ENCODE measurements at regions not wholly inside any gene's neighbourhood (a gene's known extent, or its start where the extent isn't known, plus 50 kb on each side); places are given as distances from the start of the nearest gene placed in this dataset.

DNA sequence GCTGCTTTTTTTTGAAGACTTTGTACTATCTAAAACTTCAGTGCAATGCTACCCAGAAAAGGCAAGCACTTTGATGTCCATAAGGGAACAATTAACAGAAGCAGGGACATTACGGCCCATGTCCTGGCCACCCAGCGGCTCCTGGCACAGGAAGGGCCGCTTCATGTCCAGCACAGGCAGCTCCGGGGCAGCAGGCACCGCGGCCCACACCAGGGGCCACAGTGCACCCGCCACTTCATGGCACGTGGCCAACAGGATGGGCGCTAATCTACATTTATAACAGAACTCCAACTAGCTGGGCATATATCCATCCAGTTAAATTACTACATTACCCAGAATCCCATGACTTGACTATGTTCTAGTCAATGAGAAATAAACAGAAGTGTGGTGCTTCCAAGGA, 198.2 kb upstream of the ID4 start:
- H3K4me3 ChIP-seq = no peak overlapping the region
- H3K9me3 ChIP-seq (replicated peaks; ENCODE audit: control insufficient read depth, insufficient read depth, low read length) = no peaks in the 10 kb centered on the region
- no peaks in the 10 kb centered on the region for H3K79me2 ChIP-seq (ENCODE audit: control insufficient read depth, insufficient read depth, low read length)
- ChIA-PET SMC1A (ENCODE audit: uncharacterized antibody, unreplicated experiment) (no interaction called here), POLR2A (no interaction called here), RAD21 (ENCODE audit: unreplicated experiment) (no interaction called here), CTCF (no interaction called here)
- no peak for FAIRE-seq
- intact Hi-C loops (cut with micrococcal nuclease; ENCODE audit: unreplicated experiment) = no loop called here
- no peaks in the 10 kb centered on the region for H3K4me1 ChIP-seq (ENCODE audit: control insufficient read depth, insufficient read depth, low read length)
- no peak overlapping the region for H2AFZ ChIP-seq (ENCODE audit: control insufficient read depth, low read depth, low read length)
- ATAC-seq = no peak
- DNase-seq (ENCODE audit: low read depth, low spot score) = no peak
- no TSS peak for BruUV-seq (replicated peaks)
- no peak overlapping the region for H3K27ac ChIP-seq (ENCODE audit: control insufficient read depth, insufficient read depth)
- H4K20me1 ChIP-seq (ENCODE audit: control insufficient read depth, insufficient read depth) = no peaks in the 10 kb centered on the region
- in situ Hi-C loops (cut with MboI) = no loop called here
- no peaks in the 10 kb centered on the region for H3K27me3 ChIP-seq (replicated peaks in 1 of 2; ENCODE audit: control insufficient read depth in 2 of 2, insufficient read depth in 2 of 2, low read length in 1 of 2)
- no peak overlapping the region for H3K9ac ChIP-seq (ENCODE audit: control insufficient read depth, insufficient read depth, low read length)
- H3K36me3 ChIP-seq (ENCODE audit: control insufficient read depth in 2 of 2, insufficient read depth in 2 of 2, low read length in 1 of 2) = no peaks in the 10 kb centered on the region
- H3K4me2 ChIP-seq (ENCODE audit: control insufficient read depth, insufficient read depth) = no peak overlapping the region
- 30% methylated on average over 9 of the region's 9 CpGs for WGBS (ENCODE audit: insufficient coverage, insufficient replicate concordance, low lambda C conversion rate, missing lambda C conversion rate)
- TF ChIP-seq NR2C1 (IDR thresholded peaks at IDR 0.05) (no peak), MEF2B (IDR thresholded peaks at IDR 0.05; ENCODE audit: partially characterized antibody, poor library complexity, severe bottlenecking) (no peak), CHD2 (IDR thresholded peaks at IDR 0.05; ENCODE audit: borderline replicate concordance, low read depth, low read length) (no peak), STAT3 (IDR thresholded peaks at IDR 0.05; ENCODE audit: low read depth, low read length) (no peak), CREB1 (IDR thresholded peaks at IDR 0.05; ENCODE audit: low read depth) (no peak), NBN (IDR thresholded peaks at IDR 0.05) (no peak), NR2F1 (conservative IDR thresholded peaks at IDR 0.05) (no peak), RFX5 (IDR thresholded peaks at IDR 0.05; ENCODE audit: low read depth, low read length) (no peak), CEBPB (IDR thresholded peaks at IDR 0.05; ENCODE audit: borderline replicate concordance in 1 of 2, low read depth in 2 of 2, low read length in 2 of 2) (no peak)
- TF ChIP-seq, protein P1, sequence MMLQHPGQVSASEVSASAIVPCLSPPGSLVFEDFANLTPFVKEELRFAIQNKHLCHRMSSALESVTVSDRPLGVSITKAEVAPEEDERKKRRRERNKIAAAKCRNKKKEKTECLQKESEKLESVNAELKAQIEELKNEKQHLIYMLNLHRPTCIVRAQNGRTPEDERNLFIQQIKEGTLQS (IDR thresholded peaks at IDR 0.05; ENCODE audit: borderline replicate concordance, extremely low read depth, low read depth, low read length) = no peak
- TF ChIP-seq, protein P2, sequence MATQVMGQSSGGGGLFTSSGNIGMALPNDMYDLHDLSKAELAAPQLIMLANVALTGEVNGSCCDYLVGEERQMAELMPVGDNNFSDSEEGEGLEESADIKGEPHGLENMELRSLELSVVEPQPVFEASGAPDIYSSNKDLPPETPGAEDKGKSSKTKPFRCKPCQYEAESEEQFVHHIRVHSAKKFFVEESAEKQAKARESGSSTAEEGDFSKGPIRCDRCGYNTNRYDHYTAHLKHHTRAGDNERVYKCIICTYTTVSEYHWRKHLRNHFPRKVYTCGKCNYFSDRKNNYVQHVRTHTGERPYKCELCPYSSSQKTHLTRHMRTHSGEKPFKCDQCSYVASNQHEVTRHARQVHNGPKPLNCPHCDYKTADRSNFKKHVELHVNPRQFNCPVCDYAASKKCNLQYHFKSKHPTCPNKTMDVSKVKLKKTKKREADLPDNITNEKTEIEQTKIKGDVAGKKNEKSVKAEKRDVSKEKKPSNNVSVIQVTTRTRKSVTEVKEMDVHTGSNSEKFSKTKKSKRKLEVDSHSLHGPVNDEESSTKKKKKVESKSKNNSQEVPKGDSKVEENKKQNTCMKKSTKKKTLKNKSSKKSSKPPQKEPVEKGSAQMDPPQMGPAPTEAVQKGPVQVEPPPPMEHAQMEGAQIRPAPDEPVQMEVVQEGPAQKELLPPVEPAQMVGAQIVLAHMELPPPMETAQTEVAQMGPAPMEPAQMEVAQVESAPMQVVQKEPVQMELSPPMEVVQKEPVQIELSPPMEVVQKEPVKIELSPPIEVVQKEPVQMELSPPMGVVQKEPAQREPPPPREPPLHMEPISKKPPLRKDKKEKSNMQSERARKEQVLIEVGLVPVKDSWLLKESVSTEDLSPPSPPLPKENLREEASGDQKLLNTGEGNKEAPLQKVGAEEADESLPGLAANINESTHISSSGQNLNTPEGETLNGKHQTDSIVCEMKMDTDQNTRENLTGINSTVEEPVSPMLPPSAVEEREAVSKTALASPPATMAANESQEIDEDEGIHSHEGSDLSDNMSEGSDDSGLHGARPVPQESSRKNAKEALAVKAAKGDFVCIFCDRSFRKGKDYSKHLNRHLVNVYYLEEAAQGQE (IDR thresholded peaks at IDR 0.05; ENCODE audit: low read depth, low read length) = no peak
- TF ChIP-seq, protein P3, sequence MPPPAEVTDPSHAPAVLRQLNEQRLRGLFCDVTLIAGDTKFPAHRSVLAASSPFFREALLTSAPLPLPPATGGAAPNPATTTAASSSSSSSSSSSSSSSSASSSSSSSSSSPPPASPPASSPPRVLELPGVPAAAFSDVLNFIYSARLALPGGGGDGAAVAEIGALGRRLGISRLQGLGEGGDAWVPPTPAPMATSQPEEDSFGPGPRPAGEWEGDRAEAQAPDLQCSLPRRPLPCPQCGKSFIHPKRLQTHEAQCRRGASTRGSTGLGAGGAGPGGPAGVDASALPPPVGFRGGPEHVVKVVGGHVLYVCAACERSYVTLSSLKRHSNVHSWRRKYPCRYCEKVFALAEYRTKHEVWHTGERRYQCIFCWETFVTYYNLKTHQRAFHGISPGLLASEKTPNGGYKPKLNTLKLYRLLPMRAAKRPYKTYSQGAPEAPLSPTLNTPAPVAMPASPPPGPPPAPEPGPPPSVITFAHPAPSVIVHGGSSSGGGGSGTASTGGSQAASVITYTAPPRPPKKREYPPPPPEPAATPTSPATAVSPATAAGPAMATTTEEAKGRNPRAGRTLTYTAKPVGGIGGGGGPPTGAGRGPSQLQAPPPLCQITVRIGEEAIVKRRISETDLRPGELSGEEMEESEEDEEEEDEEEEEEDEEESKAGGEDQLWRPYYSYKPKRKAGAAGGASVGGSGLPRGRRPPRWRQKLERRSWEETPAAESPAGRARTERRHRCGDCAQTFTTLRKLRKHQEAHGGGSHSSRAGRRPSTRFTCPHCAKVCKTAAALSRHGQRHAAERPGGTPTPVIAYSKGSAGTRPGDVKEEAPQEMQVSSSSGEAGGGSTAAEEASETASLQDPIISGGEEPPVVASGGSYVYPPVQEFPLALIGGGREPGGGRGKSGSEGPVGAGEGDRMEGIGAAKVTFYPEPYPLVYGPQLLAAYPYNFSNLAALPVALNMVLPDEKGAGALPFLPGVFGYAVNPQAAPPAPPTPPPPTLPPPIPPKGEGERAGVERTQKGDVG (CRISPR knock-in tag; IDR thresholded peaks at IDR 0.05) = no peak
- TF ChIP-seq, protein P4, sequence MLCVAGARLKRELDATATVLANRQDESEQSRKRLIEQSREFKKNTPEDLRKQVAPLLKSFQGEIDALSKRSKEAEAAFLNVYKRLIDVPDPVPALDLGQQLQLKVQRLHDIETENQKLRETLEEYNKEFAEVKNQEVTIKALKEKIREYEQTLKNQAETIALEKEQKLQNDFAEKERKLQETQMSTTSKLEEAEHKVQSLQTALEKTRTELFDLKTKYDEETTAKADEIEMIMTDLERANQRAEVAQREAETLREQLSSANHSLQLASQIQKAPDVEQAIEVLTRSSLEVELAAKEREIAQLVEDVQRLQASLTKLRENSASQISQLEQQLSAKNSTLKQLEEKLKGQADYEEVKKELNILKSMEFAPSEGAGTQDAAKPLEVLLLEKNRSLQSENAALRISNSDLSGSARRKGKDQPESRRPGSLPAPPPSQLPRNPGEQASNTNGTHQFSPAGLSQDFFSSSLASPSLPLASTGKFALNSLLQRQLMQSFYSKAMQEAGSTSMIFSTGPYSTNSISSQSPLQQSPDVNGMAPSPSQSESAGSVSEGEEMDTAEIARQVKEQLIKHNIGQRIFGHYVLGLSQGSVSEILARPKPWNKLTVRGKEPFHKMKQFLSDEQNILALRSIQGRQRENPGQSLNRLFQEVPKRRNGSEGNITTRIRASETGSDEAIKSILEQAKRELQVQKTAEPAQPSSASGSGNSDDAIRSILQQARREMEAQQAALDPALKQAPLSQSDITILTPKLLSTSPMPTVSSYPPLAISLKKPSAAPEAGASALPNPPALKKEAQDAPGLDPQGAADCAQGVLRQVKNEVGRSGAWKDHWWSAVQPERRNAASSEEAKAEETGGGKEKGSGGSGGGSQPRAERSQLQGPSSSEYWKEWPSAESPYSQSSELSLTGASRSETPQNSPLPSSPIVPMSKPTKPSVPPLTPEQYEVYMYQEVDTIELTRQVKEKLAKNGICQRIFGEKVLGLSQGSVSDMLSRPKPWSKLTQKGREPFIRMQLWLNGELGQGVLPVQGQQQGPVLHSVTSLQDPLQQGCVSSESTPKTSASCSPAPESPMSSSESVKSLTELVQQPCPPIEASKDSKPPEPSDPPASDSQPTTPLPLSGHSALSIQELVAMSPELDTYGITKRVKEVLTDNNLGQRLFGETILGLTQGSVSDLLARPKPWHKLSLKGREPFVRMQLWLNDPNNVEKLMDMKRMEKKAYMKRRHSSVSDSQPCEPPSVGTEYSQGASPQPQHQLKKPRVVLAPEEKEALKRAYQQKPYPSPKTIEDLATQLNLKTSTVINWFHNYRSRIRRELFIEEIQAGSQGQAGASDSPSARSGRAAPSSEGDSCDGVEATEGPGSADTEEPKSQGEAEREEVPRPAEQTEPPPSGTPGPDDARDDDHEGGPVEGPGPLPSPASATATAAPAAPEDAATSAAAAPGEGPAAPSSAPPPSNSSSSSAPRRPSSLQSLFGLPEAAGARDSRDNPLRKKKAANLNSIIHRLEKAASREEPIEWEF (IDR thresholded peaks at IDR 0.05; ENCODE audit: insufficient replicate concordance, low read depth, low read length) = no peak

All from GM12878 (cell line).